ACC112 (cell line): ENCODE measurements at regions not wholly inside any gene's neighbourhood (a gene's known extent, or its start where the extent isn't known, plus 50 kb on each side); places are given as distances from the start of the nearest gene placed in this dataset.
"Not testable (repeated sequence)": the region's sequence is repeated elsewhere in the genome, so short reads cannot be mapped to it uniquely, and the experiment has no call there.

Source experiments
- H2AFZ ChIP-seq: fragments of 200-600 bp; sonication (generic); one replicate; pipeline ENCODE4 v1.6.0; 2017; ENCODE audit warnings: antibody characterized with exemption, low read length; ENCODE audit not compliant: unreplicated experiment
- H3K27ac ChIP-seq: fragments of 200-600 bp; sonication (generic); 2 replicates; pipeline ENCODE4 v1.5.1; 2014; ENCODE audit warnings: low read depth, mild to moderate bottlenecking, antibody characterized with exemption, low read length, moderate library complexity
- H3K27me3 ChIP-seq: fragments of 200-600 bp; sonication (generic); 2 replicates; pipeline ENCODE4 v1.6.1; 2014; ENCODE audit warnings: mild to moderate bottlenecking, antibody characterized with exemption, low read length, moderate library complexity, mixed read lengths; ENCODE audit not compliant: insufficient read depth
- H3K36me3 ChIP-seq: fragments of 200-600 bp; sonication (generic); 2 replicates; pipeline ENCODE4 v1.6.1; 2016; ENCODE audit warnings: mild to moderate bottlenecking, antibody characterized with exemption, low read length, moderate library complexity, mixed read lengths; ENCODE audit not compliant: insufficient read depth
- H3K4me1 ChIP-seq: fragments of 200-600 bp; sonication (generic); one replicate; pipeline ENCODE4 v1.6.1; 2016; ENCODE audit warnings: low read length, mixed read lengths; ENCODE audit not compliant: insufficient read depth, unreplicated experiment, control insufficient read depth
- H3K4me3 ChIP-seq: fragments of 200-600 bp; sonication (generic); 2 replicates; pipeline ENCODE4 v1.5.1; 2014; ENCODE audit warnings: mild to moderate bottlenecking, low read depth, low read length
- H3K79me2 ChIP-seq: fragments of 200-600 bp; sonication (generic); one replicate; pipeline ENCODE4 v1.6.0; 2016; ENCODE audit warnings: low read length; ENCODE audit not compliant: control insufficient read depth, unreplicated experiment, insufficient read depth

DNA sequence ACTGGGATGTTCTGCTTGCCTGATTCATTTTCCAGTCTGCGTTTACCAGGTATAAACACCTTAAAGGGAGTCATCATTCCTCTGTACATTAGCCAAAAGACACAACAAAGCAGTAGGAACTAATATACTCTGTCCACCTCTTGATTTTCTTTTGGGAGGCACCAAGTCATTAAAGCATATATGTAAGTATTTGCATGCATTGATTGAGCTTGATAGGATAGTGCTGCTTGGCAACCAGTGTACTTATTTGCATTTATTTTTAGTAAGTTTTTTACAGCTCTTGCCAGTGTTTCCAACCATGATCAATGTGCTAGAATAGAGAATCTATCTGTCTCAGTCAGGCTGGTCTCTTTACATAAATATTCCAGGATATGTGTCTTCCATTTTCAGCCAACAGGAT, 353.3 kb upstream of the SEMA3C start:
- H3K4me1 ChIP-seq = no peaks in the 10 kb centered on the region

GRCh38 chr7:81268551-81268950, 349.7 kb upstream of the SEMA3C start:
- Histone ChIP-seq H3K27ac (no peak overlapping the region), H3K79me2 (no peaks in the 10 kb centered on the region), H3K4me3 (no peak overlapping the region), H2AFZ (peak overlapping the region; percentile 48), H3K4me1 (no peaks in the 10 kb centered on the region), H3K27me3 (no peaks in the 10 kb centered on the region), H3K36me3 (no peaks in the 10 kb centered on the region; the same call in 1 of the 2 replicates)

More for the DNA sequence above, 353.3 kb upstream of the SEMA3C start:
- H3K27ac ChIP-seq = no peak overlapping the region
- H3K4me3 ChIP-seq = no peak overlapping the region
- no peaks in the 10 kb centered on the region for H3K36me3 ChIP-seq
- no peaks in the 10 kb centered on the region for H3K27me3 ChIP-seq
- H3K79me2 ChIP-seq = no peaks in the 10 kb centered on the region
- H2AFZ ChIP-seq = no peak overlapping the region

DNA sequence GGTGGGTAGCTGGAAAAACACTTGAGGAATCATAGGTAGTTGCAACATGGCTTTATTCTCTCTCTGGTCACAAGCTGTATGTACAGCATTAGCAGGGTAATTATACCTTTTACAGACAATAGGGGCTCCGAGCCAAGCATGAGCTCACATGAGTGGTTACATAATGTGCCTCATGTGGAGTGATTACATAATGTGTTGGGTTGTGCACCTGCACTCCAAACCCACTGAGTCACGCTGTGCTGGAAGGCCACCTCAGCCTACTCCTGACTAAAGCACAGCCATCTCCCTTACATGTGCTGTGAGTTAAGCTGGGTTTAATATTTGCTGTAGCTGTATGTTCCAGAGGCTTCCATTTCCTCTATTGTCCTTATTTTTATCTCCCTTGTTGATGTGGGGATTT, 348.7 kb upstream of the SEMA3C start:
- Histone ChIP-seq H3K4me1 (no peaks in the 10 kb centered on the region), H3K27me3 (no peaks in the 10 kb centered on the region), H3K27ac (no peak overlapping the region), H3K36me3 (no peaks in the 10 kb centered on the region; the same call in 1 of the 2 replicates), H3K4me3 (no peak overlapping the region), H3K79me2 (no peaks in the 10 kb centered on the region), H2AFZ (no peak overlapping the region)

DNA sequence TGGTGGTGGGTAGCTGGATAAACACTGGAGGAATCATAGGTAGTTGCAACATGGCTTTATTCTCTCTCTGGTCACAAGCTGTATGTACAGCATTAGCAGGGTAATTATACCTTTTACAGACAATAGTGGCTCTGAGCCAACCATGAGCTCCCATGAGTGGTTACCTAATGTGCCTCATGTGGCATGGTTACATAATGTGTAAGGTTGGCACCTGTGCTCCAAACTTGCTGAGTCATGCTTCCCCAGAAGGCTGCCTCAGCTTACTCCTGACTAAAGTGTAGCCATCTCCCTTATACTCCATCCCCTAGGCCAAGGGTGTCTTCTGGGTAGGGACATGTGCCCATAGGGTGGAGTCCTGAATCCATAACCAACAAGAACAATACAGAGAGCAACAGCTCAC, 345.3 kb upstream of the SEMA3C start:
- Histone ChIP-seq H3K4me3 (no peak overlapping the region), H3K27me3 (no peaks in the 10 kb centered on the region), H3K36me3 (peaks cover 3% of the 10 kb centered on the region; the same call in 1 of the 2 replicates), H3K4me1 (no peaks in the 10 kb centered on the region), H3K79me2 (no peaks in the 10 kb centered on the region), H3K27ac (no peak overlapping the region), H2AFZ (no peak overlapping the region)

GRCh38 chr7:81260152-81260551, 341.3 kb upstream of the SEMA3C start:
- no peaks in the 10 kb centered on the region for H3K79me2 ChIP-seq
- H2AFZ ChIP-seq = no peak overlapping the region
- H3K27ac ChIP-seq = no peak overlapping the region
- no peaks in the 10 kb centered on the region for H3K27me3 ChIP-seq
- peaks cover 3% of the 10 kb centered on the region; the same call in 1 of the 2 replicates for H3K36me3 ChIP-seq
- H3K4me3 ChIP-seq = no peak overlapping the region
- no peaks in the 10 kb centered on the region for H3K4me1 ChIP-seq

DNA sequence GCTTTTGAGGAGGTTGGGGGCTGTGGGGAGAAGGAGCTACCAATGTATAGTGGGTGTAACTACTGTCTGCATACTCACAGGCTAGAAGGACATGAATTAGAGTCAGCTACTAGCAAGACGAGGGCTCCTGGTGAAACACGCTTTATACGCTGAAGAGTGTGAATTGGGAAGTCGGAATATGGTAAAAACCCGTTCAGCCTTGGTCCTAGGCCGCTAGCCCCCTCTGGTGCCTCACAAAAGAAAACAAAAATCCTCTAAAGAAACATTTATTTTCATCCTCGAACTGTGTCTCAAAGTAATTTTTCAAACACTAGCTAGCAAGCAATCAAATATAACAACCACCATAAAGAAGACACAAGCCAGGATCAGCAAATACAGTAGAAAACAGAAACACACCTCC, 338.1 kb upstream of the SEMA3C start:
- no peaks in the 10 kb centered on the region for H3K27me3 ChIP-seq
- no peaks in the 10 kb centered on the region for H3K79me2 ChIP-seq
- H2AFZ ChIP-seq = no peak overlapping the region
- no peak overlapping the region for H3K27ac ChIP-seq
- 0 out of 2 replicates have a peak, but pooled peaks cover 3% of the 10 kb centered on the region for H3K36me3 ChIP-seq
- no peaks in the 10 kb centered on the region for H3K4me1 ChIP-seq
- H3K4me3 ChIP-seq = no peak overlapping the region

GRCh38 chr7:81248420-81248819, 329.6 kb upstream of the SEMA3C start:
- Histone ChIP-seq H3K27me3 (no peaks in the 10 kb centered on the region), H2AFZ (no peak overlapping the region), H3K4me1 (no peaks in the 10 kb centered on the region), H3K79me2 (no peaks in the 10 kb centered on the region), H3K27ac (no peak overlapping the region), H3K36me3 (no peaks in the 10 kb centered on the region), H3K4me3 (no peak overlapping the region)

- H3K27me3 ChIP-seq, H3K36me3 ChIP-seq, H2AFZ ChIP-seq, H3K4me1 ChIP-seq, H3K27ac ChIP-seq, H3K4me3 ChIP-seq, H3K79me2 ChIP-seq: not testable (repeated sequence)
Measured at GRCh38 chr7:81247364-81247763, 328.5 kb upstream of the SEMA3C start.

DNA sequence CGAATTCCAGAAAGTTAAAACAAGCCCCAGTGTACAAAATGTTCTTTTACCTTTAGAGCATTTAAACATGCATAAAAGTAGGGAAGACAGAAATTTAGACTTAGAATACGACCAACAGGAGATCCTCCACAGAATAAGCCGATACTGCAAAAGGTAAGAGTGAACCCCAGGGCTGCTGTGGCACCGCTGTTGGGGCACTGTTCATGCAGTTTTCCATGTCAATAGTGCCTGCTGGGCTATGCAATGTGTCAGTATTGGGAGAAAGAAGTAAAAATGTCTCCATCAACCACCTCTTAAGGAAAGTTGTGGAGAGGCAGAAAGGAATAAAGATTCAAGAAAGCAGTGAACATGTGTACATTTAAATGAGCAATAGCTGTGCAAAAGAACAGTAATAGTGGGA, 326.5 kb upstream of the SEMA3C start:
- Histone ChIP-seq H3K4me3 (no peak overlapping the region), H3K36me3 (no peaks in the 10 kb centered on the region), H3K27ac (no peak overlapping the region), H3K79me2 (no peaks in the 10 kb centered on the region), H2AFZ (no peak overlapping the region), H3K4me1 (no peaks in the 10 kb centered on the region), H3K27me3 (no peaks in the 10 kb centered on the region)

- Histone ChIP-seq H3K36me3 (no peaks in the 10 kb centered on the region), H3K79me2 (no peaks in the 10 kb centered on the region), H3K4me1 (no peaks in the 10 kb centered on the region), H2AFZ (no peak overlapping the region), H3K4me3 (no peak overlapping the region), H3K27me3 (no peaks in the 10 kb centered on the region), H3K27ac (no peak overlapping the region)
Measured at GRCh38 chr7:81244224-81244623, 325.4 kb upstream of the SEMA3C start.

GRCh38 chr7:81236560-81236959, 317.7 kb upstream of the SEMA3C start:
- H3K27me3 ChIP-seq = no peaks in the 10 kb centered on the region
- H3K36me3 ChIP-seq = no peaks in the 10 kb centered on the region
- no peak overlapping the region for H3K4me3 ChIP-seq
- H2AFZ ChIP-seq = no peak overlapping the region
- no peak overlapping the region for H3K27ac ChIP-seq
- no peaks in the 10 kb centered on the region for H3K4me1 ChIP-seq
- H3K79me2 ChIP-seq = no peaks in the 10 kb centered on the region
